Esophagus squamous epithelium (tissue), 5 donors: ENCODE measurements at regions not wholly inside any gene's neighbourhood (a gene's known extent, or its start where the extent isn't known, plus 50 kb on each side); places are given as distances from the start of the nearest gene placed in this dataset.

Experiments
- DNase-seq: peaks from one replicate; lab custom pipeline; 2025; lab: John Stamatoyannopoulos, UW
- H3K27ac ChIP-seq, 4 donors: fragments of 200-600 bp; sonication (generic); one replicate each; pipeline ENCODE4 v1.5.1; 2016 to 2019; ENCODE audit warnings: mild to moderate bottlenecking in 1 of 4
- H3K27me3 ChIP-seq, 4 donors: fragments of 200-600 bp; sonication (generic); 1 replicate in 3 of 4; 2 replicates in 1 of 4; pipeline versions ENCODE4 v1.5.1 to v1.6.0; 2017 to 2021; ENCODE audit warnings: antibody characterized with exemption in 1 of 4
- H3K36me3 ChIP-seq, 3 donors: fragments of 200-600 bp; sonication (generic); one replicate each; pipeline ENCODE4 v1.5.1; 2016 to 2019
- H3K4me1 ChIP-seq, 3 donors: fragments of 200-600 bp; sonication (generic); one replicate each; pipeline ENCODE4 v1.5.1; 2017 to 2019
- H3K4me3 ChIP-seq, 4 donors: fragments of 200-600 bp; sonication (generic); 1 replicate in 3 of 4; 2 replicates in 1 of 4; pipeline ENCODE4 v1.5.1; 2016 to 2019; ENCODE audit warnings: mild to moderate bottlenecking in 2 of 4, moderate library complexity in 1 of 4
- H3K9me3 ChIP-seq, 3 donors: fragments of 200-600 bp; sonication (generic); one replicate each; pipeline ENCODE4 v1.5.1; 2016 to 2019
- POLR2A ChIP-seq, 4 donors: fragments of 450-650 bp; IDR thresholded peaks; one replicate each; pipeline ENCODE4 v1.6.1; 2017; ENCODE audit warnings: antibody characterized with exemption in 4 of 4, mild to moderate bottlenecking in 4 of 4, moderate library complexity in 3 of 4
- WGBS, 2 donors: methylation state at CpG; one replicate each; pipeline ENCODE4 v1.1.5; 2018; 5-methylcytosine and 5-hydroxymethylcytosine counted together
- intact Hi-C: fragments of 100-400 bp; cut with DNase I; formaldehyde crosslinking; loops from one replicate; pipeline ENCODE4 v1.15.0; 2022
- TF ChIP-seq, protein P1 (sequence below), 6 experiments: fragments of 450-650 bp in 4 of 6; fragments of 200-600 bp in 2 of 6; sonication (generic) in 2 of 6; IDR thresholded peaks; one replicate each; pipeline ENCODE4 v1.5.1; 2016 to 2019; ENCODE audit warnings: antibody characterized with exemption in 6 of 6, mild to moderate bottlenecking in 4 of 6, moderate library complexity in 4 of 6
- donor health status: DM: yes; HTN: yes; CAD: no.

DNA sequence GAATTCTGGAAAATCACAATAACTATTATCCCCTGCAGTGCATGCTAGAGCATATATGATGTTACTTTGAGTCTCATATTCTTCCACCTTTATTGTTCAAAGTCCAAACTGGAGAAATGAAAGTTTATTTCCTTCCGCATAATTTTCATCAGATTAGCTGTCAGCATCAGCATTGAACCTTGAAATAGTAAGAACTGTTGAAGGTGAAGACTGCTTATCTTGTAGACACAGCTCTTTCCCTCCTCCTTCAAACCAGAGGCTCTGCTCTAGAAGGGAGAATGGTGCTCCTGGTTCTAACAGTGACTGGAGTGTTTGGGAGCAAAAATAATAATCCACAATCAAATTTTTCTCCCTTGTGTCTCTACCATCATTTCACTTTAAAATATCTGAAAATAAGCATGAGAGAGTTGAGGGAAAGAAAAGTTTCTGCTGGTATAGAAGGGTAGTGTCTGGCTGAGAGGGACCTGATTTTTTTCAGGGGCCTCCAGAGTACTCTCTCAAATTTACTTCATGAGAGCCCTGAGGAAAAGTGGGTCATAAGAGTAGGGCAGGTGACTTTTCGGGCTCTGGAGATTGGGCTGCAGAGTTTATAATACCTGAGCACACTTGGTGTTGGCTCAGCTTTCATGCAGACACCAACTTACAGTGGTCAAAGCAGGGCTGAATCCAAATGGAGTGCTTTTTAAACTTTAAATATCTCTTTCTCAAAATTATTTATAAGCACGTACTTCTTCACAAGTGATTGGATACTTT lies 170.4 kb downstream of the ZDHHC21 start:
- TF ChIP-seq, protein P1, sequence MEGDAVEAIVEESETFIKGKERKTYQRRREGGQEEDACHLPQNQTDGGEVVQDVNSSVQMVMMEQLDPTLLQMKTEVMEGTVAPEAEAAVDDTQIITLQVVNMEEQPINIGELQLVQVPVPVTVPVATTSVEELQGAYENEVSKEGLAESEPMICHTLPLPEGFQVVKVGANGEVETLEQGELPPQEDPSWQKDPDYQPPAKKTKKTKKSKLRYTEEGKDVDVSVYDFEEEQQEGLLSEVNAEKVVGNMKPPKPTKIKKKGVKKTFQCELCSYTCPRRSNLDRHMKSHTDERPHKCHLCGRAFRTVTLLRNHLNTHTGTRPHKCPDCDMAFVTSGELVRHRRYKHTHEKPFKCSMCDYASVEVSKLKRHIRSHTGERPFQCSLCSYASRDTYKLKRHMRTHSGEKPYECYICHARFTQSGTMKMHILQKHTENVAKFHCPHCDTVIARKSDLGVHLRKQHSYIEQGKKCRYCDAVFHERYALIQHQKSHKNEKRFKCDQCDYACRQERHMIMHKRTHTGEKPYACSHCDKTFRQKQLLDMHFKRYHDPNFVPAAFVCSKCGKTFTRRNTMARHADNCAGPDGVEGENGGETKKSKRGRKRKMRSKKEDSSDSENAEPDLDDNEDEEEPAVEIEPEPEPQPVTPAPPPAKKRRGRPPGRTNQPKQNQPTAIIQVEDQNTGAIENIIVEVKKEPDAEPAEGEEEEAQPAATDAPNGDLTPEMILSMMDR (IDR thresholded peaks at IDR 0.05), result no peak
- no peak for TF ChIP-seq POLR2A (IDR thresholded peaks at IDR 0.05)
- Histone ChIP-seq H3K27ac (no peak overlapping the region), H3K4me1 (no peaks in the 10 kb centered on the region), H3K9me3 (no peaks in the 10 kb centered on the region), H3K4me3 (no peak overlapping the region), H3K27me3 (no peaks in the 10 kb centered on the region), H3K36me3 (no peaks in the 10 kb centered on the region)
- WGBS, 2 donors, result 83 to 87% methylated on average over 3 of the region's 3 CpGs
- no peak for DNase-seq
- intact Hi-C loops, result no loop called here

DNA sequence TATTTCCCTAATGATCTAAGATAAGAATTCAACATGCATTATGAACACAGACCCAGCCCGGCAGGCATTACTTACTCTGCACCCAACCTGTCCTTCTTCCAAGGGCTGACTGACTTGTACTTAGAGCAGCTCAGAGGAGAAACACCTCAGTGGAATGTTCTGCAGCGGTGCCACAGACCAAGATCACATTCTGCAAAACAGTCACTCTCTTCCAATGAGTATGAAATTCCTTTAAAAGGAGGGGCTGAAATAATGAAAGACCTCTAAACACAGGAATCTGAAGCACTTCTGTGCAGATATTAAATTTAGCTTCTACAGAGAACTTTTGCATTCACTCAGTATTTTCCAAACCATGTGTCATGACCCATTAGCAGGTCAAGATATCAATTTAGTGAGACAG lies 172.9 kb downstream of the ZDHHC21 start:
- intact Hi-C loops, result no loop called here
- 71 to 75% methylated on average over 2 of the region's 2 CpGs for WGBS, 2 donors

DNA sequence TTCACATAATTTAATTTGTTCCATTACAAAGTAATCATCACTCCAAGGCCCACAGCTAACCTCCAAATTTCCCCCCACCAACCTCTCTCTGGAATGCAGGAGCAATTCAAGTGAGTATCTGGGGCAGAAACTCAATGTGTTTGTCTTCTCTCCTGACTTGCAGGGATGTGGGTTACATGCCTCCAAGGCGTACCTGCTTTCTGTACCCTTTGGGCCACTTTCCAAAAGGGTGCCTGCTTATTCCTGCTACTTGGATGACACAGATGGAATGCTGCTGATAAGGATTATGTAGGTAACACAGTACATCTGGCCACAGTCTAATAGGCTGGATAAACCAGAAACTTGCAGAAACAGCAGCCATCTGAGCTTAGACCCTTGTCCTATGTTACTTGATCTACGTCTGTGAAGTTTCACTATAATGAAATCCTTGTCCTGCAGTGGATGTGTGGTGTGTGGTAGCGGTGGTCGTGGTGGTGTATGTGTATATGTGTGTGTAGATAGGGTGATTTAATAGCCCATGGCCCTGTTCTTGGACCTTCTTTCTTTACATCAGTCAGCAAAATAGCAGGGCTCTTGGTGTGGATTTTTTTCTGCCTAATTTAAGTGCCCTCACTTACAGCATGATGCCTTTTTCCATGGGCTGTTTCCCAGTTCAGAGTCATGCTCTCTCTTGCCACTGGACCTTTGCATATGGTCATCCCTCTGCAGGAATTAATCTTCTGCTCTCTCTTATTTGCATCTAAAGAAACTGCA lies 175.9 kb downstream of the ZDHHC21 start:
- H3K4me1 ChIP-seq, result no peaks in the 10 kb centered on the region
- H3K9me3 ChIP-seq, result no peaks in the 10 kb centered on the region
- H3K27ac ChIP-seq, result no peak overlapping the region
- no peak for TF ChIP-seq POLR2A (IDR thresholded peaks at IDR 0.05)
- TF ChIP-seq, protein P1 (IDR thresholded peaks at IDR 0.05), result no peak
- H3K27me3 ChIP-seq, result no peaks in the 10 kb centered on the region
- H3K4me3 ChIP-seq, result no peak overlapping the region
- no peaks in the 10 kb centered on the region for H3K36me3 ChIP-seq
- DNase-seq, result no peak
- 79 to 80% methylated on average over 4 of the region's 4 CpGs for WGBS, 2 donors
- intact Hi-C loops, result no loop called here

More for the DNA sequence above, 172.9 kb downstream of the ZDHHC21 start:
- no peak overlapping the region for H3K4me3 ChIP-seq
- no peaks in the 10 kb centered on the region for H3K4me1 ChIP-seq
- no peak for DNase-seq
- H3K27me3 ChIP-seq, result no peaks in the 10 kb centered on the region
- H3K36me3 ChIP-seq, result no peaks in the 10 kb centered on the region
- TF ChIP-seq POLR2A (IDR thresholded peaks at IDR 0.05), result no peak
- TF ChIP-seq, protein P1 (IDR thresholded peaks at IDR 0.05), result no peak
- H3K9me3 ChIP-seq, result no peaks in the 10 kb centered on the region
- no peak overlapping the region for H3K27ac ChIP-seq

DNA sequence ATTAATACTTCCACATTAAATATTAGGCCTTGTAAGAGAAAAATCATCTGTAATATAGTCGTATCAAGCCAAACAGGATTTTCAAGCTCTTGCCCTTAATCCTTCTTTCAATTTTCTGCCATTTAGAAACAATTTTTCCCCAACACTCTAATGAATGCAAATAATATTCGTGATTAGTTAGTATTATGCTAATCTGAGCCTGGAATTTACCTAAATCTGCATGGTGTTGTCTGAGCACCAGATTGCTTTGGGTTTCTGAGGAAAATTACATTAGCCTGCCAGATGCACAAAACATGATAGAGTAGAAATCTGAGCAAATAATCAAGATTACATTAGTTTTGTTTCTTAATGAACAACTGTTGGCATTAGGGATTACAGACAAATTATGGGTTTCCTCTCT lies 176.6 kb downstream of the ZDHHC21 start:
- no peak for DNase-seq
- 48 to 54% methylated on average over 2 of the region's 2 CpGs for WGBS, 2 donors
- Histone ChIP-seq H3K9me3 (no peaks in the 10 kb centered on the region), H3K27me3 (no peaks in the 10 kb centered on the region), H3K36me3 (no peaks in the 10 kb centered on the region), H3K4me1 (no peaks in the 10 kb centered on the region), H3K4me3 (no peak overlapping the region), H3K27ac (no peak overlapping the region)
- TF ChIP-seq POLR2A (IDR thresholded peaks at IDR 0.05), result no peak
- TF ChIP-seq, protein P1 (IDR thresholded peaks at IDR 0.05), result no peak
- intact Hi-C loops, result no loop called here

DNA sequence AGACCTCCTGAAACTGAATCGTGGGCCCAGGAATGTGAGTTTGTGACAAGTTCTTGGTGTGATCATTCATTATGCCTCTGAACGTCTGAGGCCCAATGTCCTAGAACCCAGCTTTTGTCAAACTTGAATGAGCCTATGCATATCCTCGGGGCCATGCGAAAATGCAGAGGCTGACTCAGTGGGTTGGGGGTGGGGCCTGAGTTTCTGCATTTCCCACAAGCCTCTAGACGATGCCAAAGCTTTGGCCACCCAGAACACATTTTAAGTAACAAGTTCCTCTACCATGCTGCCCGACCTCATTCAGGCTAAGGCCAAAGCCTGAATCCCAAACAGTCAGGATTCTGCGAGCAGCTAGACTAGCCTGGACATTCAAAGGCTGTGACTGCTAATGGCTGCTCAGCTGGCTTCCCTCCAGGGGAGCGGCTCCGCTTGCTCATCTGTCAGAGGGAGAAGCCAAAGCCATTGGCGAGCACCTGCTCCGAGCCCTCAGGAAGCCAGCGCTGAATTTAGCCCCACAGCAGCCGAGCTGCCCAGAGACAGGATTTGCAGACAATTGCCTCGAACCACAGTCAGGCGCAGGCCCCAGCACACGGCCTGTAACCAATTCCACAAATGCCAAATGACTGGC lies 177.5 kb downstream of the ZDHHC21 start:
- no peak for DNase-seq
- no peaks in the 10 kb centered on the region for H3K9me3 ChIP-seq
- H3K27ac ChIP-seq, result no peak overlapping the region
- no peaks in the 10 kb centered on the region for H3K27me3 ChIP-seq
- no peaks in the 10 kb centered on the region for H3K36me3 ChIP-seq
- H3K4me3 ChIP-seq, result no peak overlapping the region
- WGBS, 2 donors, result 70 to 93% methylated on average over 5 to 8 of the region's 16 CpGs
- no peaks in the 10 kb centered on the region for H3K4me1 ChIP-seq
- intact Hi-C loops, result no loop called here
- TF ChIP-seq POLR2A (IDR thresholded peaks at IDR 0.05), result no peak
- TF ChIP-seq, protein P1 (IDR thresholded peaks at IDR 0.05), result no peak
